CD4-positive, alpha-beta T cell (primary cell): ENCODE measurements at regions not wholly inside any gene's neighbourhood (a gene's known extent, or its start where the extent isn't known, plus 50 kb on each side); places are given as distances from the start of the nearest gene placed in this dataset.

ENCODE experiments used
- ATAC-seq: fragments of 200-7000 bp; cut with Tn5 transposase; one replicate; pipeline ENCODE4 v1.10.0; 2022; ENCODE audit warnings: mild to moderate bottlenecking; ENCODE audit not compliant: poor library complexity
- CTCF ChIA-PET: fragments of 350-600 bp; sonication (Branson Sonifier 250); formaldehyde crosslinking; loops from one replicate; lab custom pipeline; 2021; ENCODE audit warnings: antibody characterized with exemption, inconsistent platforms; lab: Charles Lee
- POLR2A ChIA-PET: fragments of 350-600 bp; sonication (Branson Sonifier 250); formaldehyde crosslinking; loops from one replicate; lab custom pipeline; 2021; ENCODE audit warnings: antibody characterized with exemption, inconsistent platforms; lab: Charles Lee
- DNase-seq, 14 experiments: peaks; one replicate each; pipeline ENCODE4 v3.0.0-alpha.2; 2013 to 2020; ENCODE audit warnings: mixed read lengths in 2 of 14
- H3K27ac ChIP-seq, 2 donors: one replicate each; pipeline versions ENCODE4 v1.5.1 to v1.7.0; 2013; ENCODE audit warnings: low read length in 2 of 2, low read depth in 1 of 2, mild to moderate bottlenecking in 1 of 2
- H3K27me3 ChIP-seq, 2 experiments: 1 replicate in 1 of 2; 2 replicates in 1 of 2; pipeline versions ENCODE4 v1.6.1 to v1.7.0; 2013; ENCODE audit warnings: low read length in 2 of 2, control low read depth in 1 of 2, mild to moderate bottlenecking in 1 of 2, moderate library complexity in 1 of 2; ENCODE audit not compliant: insufficient read depth in 2 of 2, control insufficient read depth in 1 of 2
- H3K36me3 ChIP-seq: one replicate; pipeline ENCODE4 v1.6.1; 2013; ENCODE audit warnings: low read length, control low read depth; ENCODE audit not compliant: insufficient read depth
- H3K4me1 ChIP-seq: one replicate; pipeline ENCODE4 v1.6.1; 2013; ENCODE audit warnings: low read length, control low read depth; ENCODE audit not compliant: insufficient read depth
- H3K4me3 ChIP-seq: one replicate; pipeline ENCODE4 v1.5.1; 2013; ENCODE audit warnings: mild to moderate bottlenecking, low read length, moderate library complexity
- H3K9me3 ChIP-seq, 2 experiments: 1 replicate in 1 of 2; 2 replicates in 1 of 2; pipeline versions ENCODE4 v1.6.1 to v1.7.0; 2013; ENCODE audit warnings: low read length in 2 of 2, mild to moderate bottlenecking in 2 of 2, control low read depth in 1 of 2, moderate library complexity in 1 of 2; ENCODE audit not compliant: control insufficient read depth in 1 of 2, insufficient read depth in 1 of 2
- H3K27ac Mint-ChIP-seq: one replicate; pipeline ENCODE4 v1.8.0; 2020; ENCODE audit warnings: mixed read lengths
- H3K27me3 Mint-ChIP-seq: one replicate; pipeline ENCODE4 v1.8.0; 2021; ENCODE audit warnings: mixed read lengths
- H3K36me3 Mint-ChIP-seq: one replicate; pipeline ENCODE4 v1.8.0; 2021; ENCODE audit warnings: low read depth, mixed read lengths
- H3K4me1 Mint-ChIP-seq: one replicate; pipeline ENCODE4 v1.8.0; 2021; ENCODE audit warnings: low read depth, mixed read lengths
- H3K4me3 Mint-ChIP-seq: one replicate; pipeline ENCODE4 v1.8.0; 2020; ENCODE audit warnings: mild to moderate bottlenecking, mixed read lengths
- H3K9me3 Mint-ChIP-seq: one replicate; pipeline ENCODE4 v1.8.0; 2020; ENCODE audit warnings: mixed read lengths
- intact Hi-C, 2 experiments: fragments of 100-400 bp; cut with DNase I in 1 of 2; cut with micrococcal nuclease in 1 of 2; formaldehyde crosslinking; loops; one replicate each; pipeline versions ENCODE4 v1.15.1 to v1.9.0; 2023 to 2025; cut with DNase I, micrococcal nuclease
- TF ChIP-seq, protein P1 (sequence below): fragments of 200-600 bp; IDR thresholded peaks from one replicate; pipeline ENCODE4 v1.8.0; 2022; ENCODE audit warnings: antibody characterized with exemption, mild to moderate bottlenecking

DNA sequence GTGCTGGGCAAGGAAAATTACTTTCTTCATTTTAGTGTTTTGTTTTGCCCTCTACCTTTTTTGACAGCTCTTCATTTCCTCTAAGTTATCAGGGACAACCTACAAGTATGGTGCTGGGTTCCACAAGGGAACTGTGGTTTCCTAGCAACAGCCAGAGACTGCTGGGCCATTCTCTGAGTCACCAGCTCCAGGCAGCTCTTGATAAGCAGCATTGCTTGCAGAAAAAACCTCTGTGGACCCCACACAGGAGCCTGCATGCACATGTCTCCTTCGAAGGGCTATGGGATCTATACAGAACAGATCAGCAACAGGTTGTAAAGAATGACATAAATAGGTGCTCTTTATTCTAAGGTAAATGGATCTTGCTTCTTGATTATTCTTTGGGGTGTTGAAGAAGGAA is 81.0 kb upstream of the CCDC196 start:
- CTCF ChIA-PET = no interaction called here
- H3K36me3 Mint-ChIP-seq = no peaks in the 10 kb centered on the region
- Histone ChIP-seq H3K27me3 (no peaks in the 10 kb centered on the region), H3K9me3 (no peaks in the 10 kb centered on the region), H3K4me3 (no peak overlapping the region), H3K4me1 (no peaks in the 10 kb centered on the region), H3K36me3 (no peaks in the 10 kb centered on the region), H3K27ac (no peak overlapping the region)
- DNase-seq (no peak), ATAC-seq (no peak)
- TF ChIP-seq, protein P1, sequence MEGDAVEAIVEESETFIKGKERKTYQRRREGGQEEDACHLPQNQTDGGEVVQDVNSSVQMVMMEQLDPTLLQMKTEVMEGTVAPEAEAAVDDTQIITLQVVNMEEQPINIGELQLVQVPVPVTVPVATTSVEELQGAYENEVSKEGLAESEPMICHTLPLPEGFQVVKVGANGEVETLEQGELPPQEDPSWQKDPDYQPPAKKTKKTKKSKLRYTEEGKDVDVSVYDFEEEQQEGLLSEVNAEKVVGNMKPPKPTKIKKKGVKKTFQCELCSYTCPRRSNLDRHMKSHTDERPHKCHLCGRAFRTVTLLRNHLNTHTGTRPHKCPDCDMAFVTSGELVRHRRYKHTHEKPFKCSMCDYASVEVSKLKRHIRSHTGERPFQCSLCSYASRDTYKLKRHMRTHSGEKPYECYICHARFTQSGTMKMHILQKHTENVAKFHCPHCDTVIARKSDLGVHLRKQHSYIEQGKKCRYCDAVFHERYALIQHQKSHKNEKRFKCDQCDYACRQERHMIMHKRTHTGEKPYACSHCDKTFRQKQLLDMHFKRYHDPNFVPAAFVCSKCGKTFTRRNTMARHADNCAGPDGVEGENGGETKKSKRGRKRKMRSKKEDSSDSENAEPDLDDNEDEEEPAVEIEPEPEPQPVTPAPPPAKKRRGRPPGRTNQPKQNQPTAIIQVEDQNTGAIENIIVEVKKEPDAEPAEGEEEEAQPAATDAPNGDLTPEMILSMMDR = no peak
- H3K27me3 Mint-ChIP-seq = no peaks in the 10 kb centered on the region
- H3K4me3 Mint-ChIP-seq = no peak overlapping the region
- no peak overlapping the region for H3K27ac Mint-ChIP-seq
- POLR2A ChIA-PET = no interaction called here
- intact Hi-C loops = no loop called here
- no peaks in the 10 kb centered on the region for H3K4me1 Mint-ChIP-seq
- H3K9me3 Mint-ChIP-seq = no peaks in the 10 kb centered on the region

DNA sequence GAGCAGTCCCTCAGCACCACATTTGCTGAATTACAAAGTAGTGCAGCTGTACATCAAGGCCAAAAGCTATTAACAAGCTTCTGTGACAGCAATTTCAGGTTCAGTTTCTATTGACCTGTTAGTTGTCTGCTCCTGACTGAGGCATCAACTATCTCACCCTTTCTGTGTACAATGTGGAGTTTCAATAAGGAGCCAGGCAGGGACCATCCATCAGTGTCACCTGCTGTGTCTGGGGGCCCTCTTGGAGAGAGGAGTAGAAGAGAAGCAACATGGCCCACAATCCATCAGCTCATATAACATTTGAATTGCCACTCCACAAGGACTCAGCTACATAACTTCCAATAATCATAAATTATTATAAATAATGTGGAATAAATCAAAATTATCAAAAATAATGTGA is 72.3 kb upstream of the CCDC196 start:
- Mint-ChIP-seq H3K4me1 (no peaks in the 10 kb centered on the region), H3K27ac (no peak overlapping the region), H3K4me3 (no peak overlapping the region), H3K36me3 (no peaks in the 10 kb centered on the region), H3K9me3 (no peaks in the 10 kb centered on the region), H3K27me3 (no peaks in the 10 kb centered on the region)
- ChIA-PET POLR2A (no interaction called here), CTCF (no interaction called here)
- DNase-seq (no peak), ATAC-seq (no peak)
- Histone ChIP-seq H3K4me3 (no peak overlapping the region), H3K27ac (no peak overlapping the region), H3K4me1 (no peaks in the 10 kb centered on the region), H3K27me3 (no peaks in the 10 kb centered on the region), H3K36me3 (no peaks in the 10 kb centered on the region), H3K9me3 (no peaks in the 10 kb centered on the region)
- intact Hi-C loops = no loop called here
- TF ChIP-seq, protein P1 = no peak

DNA sequence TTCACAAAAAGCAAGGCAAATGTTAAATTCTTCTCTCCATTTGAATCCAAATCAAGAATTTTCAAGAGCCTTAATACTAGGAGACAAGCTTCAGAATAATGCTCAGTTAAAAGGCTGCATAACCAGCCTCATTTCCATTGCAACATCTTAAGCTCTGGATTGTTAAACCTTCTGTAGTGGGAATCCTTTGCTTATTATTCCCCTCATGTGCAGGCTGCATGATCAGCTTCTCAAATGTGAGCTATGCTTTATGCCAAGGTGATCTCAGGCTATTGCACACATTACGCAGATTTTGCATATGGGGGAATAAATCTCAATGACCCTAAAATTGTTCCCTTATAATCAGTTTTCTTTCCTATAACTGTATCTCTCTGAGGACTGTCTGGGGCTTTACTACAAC is 71.7 kb upstream of the CCDC196 start:
- no peaks in the 10 kb centered on the region for H3K4me1 Mint-ChIP-seq
- H3K9me3 Mint-ChIP-seq = no peaks in the 10 kb centered on the region
- intact Hi-C loops = no loop called here
- no peaks in the 10 kb centered on the region for H3K9me3 ChIP-seq
- H3K4me3 Mint-ChIP-seq = no peak overlapping the region
- no peaks in the 10 kb centered on the region for H3K4me1 ChIP-seq
- H3K36me3 Mint-ChIP-seq = no peaks in the 10 kb centered on the region
- no peaks in the 10 kb centered on the region for H3K27me3 ChIP-seq
- TF ChIP-seq, protein P1 = no peak
- H3K27ac ChIP-seq = no peak overlapping the region
- ATAC-seq (no peak), DNase-seq (no peak)
- ChIA-PET CTCF (no interaction called here), POLR2A (no interaction called here)
- no peaks in the 10 kb centered on the region for H3K27me3 Mint-ChIP-seq
- no peaks in the 10 kb centered on the region for H3K36me3 ChIP-seq
- H3K4me3 ChIP-seq = no peak overlapping the region
- no peak overlapping the region for H3K27ac Mint-ChIP-seq
